ENCODE measurements at regions not wholly inside any gene's neighbourhood (a gene's known extent, or its start where the extent isn't known, plus 50 kb on each side); places are given as distances from the start of the nearest gene placed in this dataset.

DNA sequence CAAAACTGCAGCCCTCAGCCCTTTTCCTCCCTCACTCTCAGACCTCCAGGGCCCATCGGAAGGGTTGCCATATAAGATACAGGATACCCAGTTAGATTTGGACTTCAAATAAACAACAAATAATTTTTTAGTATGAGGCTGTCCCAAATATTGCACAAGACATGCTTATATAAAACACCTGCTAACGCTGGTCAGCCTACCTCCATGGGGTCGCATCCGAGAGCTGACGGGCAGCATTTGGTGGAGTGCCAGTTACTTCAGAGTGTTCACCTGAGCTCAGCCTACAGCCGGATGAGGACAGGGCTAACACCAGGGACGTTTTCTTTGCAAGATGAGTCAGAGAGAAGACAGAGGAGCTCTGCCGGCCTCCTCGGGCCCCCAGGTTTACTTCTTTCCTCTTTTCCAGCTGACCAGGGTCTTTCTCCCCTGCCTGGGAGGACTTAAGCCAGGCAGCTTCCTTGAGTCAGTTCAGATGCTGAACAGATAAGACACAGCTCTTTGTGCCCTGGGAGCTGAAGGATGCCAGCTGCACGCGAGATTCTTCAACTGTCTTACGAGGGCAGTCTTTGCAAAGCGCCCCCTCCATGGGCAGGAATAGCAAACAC is 141.2 kb upstream of the KCNG1 start:
- Histone ChIP-seq H3K9me3 (ENCODE audit: control insufficient read depth, insufficient read depth, low read length) (no peaks in the 10 kb centered on the region), H3K27ac (ENCODE audit: low read depth, low read length) (no peak overlapping the region), H3K36me3 (ENCODE audit: control insufficient read depth, insufficient read depth, low read length) (no peaks in the 10 kb centered on the region), H3K4me1 (ENCODE audit: control insufficient read depth, insufficient read depth, low read length) (no peaks in the 10 kb centered on the region), H3K27me3 (ENCODE audit: control insufficient read depth, insufficient read depth, low read length) (no peaks in the 10 kb centered on the region), H3K4me3 (ENCODE audit: low read depth, low read length) (no peak overlapping the region)
- DNase-seq (ENCODE audit: low read depth in 4 of 6, low spot score in 6 of 6): no peak
- WGBS (ENCODE audit: insufficient coverage): 78% methylated on average over 12 of the region's 13 CpGs

- Histone ChIP-seq H3K27me3 (ENCODE audit: control insufficient read depth, insufficient read depth, low read length) (no peaks in the 10 kb centered on the region), H3K4me1 (ENCODE audit: control insufficient read depth, insufficient read depth, low read length) (no peaks in the 10 kb centered on the region), H3K27ac (ENCODE audit: low read depth, low read length) (no peak overlapping the region), H3K36me3 (ENCODE audit: control insufficient read depth, insufficient read depth, low read length) (no peaks in the 10 kb centered on the region), H3K4me3 (ENCODE audit: low read depth, low read length) (no peak overlapping the region), H3K9me3 (ENCODE audit: control insufficient read depth, insufficient read depth, low read length) (no peaks in the 10 kb centered on the region)
- WGBS (ENCODE audit: insufficient coverage): 83% methylated on average over 3 of the region's 6 CpGs
- no peak for DNase-seq (ENCODE audit: low read depth in 4 of 6, low spot score in 6 of 6)
Measured at GRCh38 chr20:51162015-51162414, 139.1 kb upstream of the KCNG1 start.

- no peaks in the 10 kb centered on the region for H3K27me3 ChIP-seq (ENCODE audit: control insufficient read depth, insufficient read depth, low read length)
- DNase-seq (ENCODE audit: low read depth in 4 of 6, low spot score in 6 of 6): no peak
- H3K4me3 ChIP-seq (ENCODE audit: low read depth, low read length): no peak overlapping the region
- H3K36me3 ChIP-seq (ENCODE audit: control insufficient read depth, insufficient read depth, low read length): no peaks in the 10 kb centered on the region
- WGBS (ENCODE audit: insufficient coverage): 79% methylated on average over 5 of the region's 6 CpGs
- peaks cover 9% of the 10 kb centered on the region for H3K4me1 ChIP-seq (ENCODE audit: control insufficient read depth, insufficient read depth, low read length)
- H3K27ac ChIP-seq (ENCODE audit: low read depth, low read length): no peak overlapping the region
- no peaks in the 10 kb centered on the region for H3K9me3 ChIP-seq (ENCODE audit: control insufficient read depth, insufficient read depth, low read length)
Measured at GRCh38 chr20:51160821-51161220, 137.9 kb upstream of the KCNG1 start.

DNA sequence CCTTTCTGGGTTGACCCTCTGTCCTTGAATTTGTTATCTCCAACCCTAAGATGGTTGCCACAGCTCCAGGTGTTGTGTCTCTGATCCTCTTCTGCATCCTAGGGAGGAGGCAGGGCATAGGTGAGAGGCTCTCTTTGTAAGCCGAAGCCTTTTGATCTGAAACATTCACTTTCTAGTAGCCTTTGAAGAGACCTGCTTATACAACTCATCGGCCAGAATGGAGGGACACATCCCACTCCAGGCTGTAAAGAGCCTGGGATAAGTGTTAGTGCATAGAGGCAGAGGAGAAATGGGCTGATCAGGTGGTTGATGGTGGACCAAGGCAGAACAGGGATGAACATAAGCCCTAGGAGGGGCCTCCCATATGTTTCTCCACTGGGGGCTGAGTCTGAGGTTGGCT is 137.1 kb upstream of the KCNG1 start:
- Histone ChIP-seq H3K36me3 (ENCODE audit: control insufficient read depth, insufficient read depth, low read length) (no peaks in the 10 kb centered on the region), H3K4me3 (ENCODE audit: low read depth, low read length) (no peak overlapping the region), H3K4me1 (ENCODE audit: control insufficient read depth, insufficient read depth, low read length) (peaks cover 9% of the 10 kb centered on the region), H3K27ac (ENCODE audit: low read depth, low read length) (no peak overlapping the region), H3K9me3 (ENCODE audit: control insufficient read depth, insufficient read depth, low read length) (no peaks in the 10 kb centered on the region), H3K27me3 (ENCODE audit: control insufficient read depth, insufficient read depth, low read length) (no peaks in the 10 kb centered on the region)
- no peak for DNase-seq (ENCODE audit: low read depth in 4 of 6, low spot score in 6 of 6)
- 80% methylated on average over 1 of the region's 2 CpGs for WGBS (ENCODE audit: insufficient coverage)

GRCh38 chr20:51159303-51159702 is 136.4 kb upstream of the KCNG1 start:
- H3K27ac ChIP-seq (ENCODE audit: low read depth, low read length): no peak overlapping the region
- DNase-seq (ENCODE audit: low read depth in 4 of 6, low spot score in 6 of 6): no peak
- no peak overlapping the region for H3K4me3 ChIP-seq (ENCODE audit: low read depth, low read length)
- H3K4me1 ChIP-seq (ENCODE audit: control insufficient read depth, insufficient read depth, low read length): peaks cover 9% of the 10 kb centered on the region
- 79% methylated on average over 8 of the region's 8 CpGs for WGBS (ENCODE audit: insufficient coverage)
- H3K36me3 ChIP-seq (ENCODE audit: control insufficient read depth, insufficient read depth, low read length): no peaks in the 10 kb centered on the region
- no peaks in the 10 kb centered on the region for H3K9me3 ChIP-seq (ENCODE audit: control insufficient read depth, insufficient read depth, low read length)
- H3K27me3 ChIP-seq (ENCODE audit: control insufficient read depth, insufficient read depth, low read length): no peaks in the 10 kb centered on the region

GRCh38 chr20:51158226-51158625 is 135.3 kb upstream of the KCNG1 start:
- H3K27me3 ChIP-seq (ENCODE audit: control insufficient read depth, insufficient read depth, low read length): no peaks in the 10 kb centered on the region
- no peaks in the 10 kb centered on the region for H3K36me3 ChIP-seq (ENCODE audit: control insufficient read depth, insufficient read depth, low read length)
- H3K27ac ChIP-seq (ENCODE audit: low read depth, low read length): no peak overlapping the region
- peaks cover 9% of the 10 kb centered on the region for H3K4me1 ChIP-seq (ENCODE audit: control insufficient read depth, insufficient read depth, low read length)
- WGBS (ENCODE audit: insufficient coverage): 97% methylated on average over 4 of the region's 7 CpGs
- DNase-seq (ENCODE audit: low read depth in 4 of 6, low spot score in 6 of 6): no peak
- H3K4me3 ChIP-seq (ENCODE audit: low read depth, low read length): no peak overlapping the region
- H3K9me3 ChIP-seq (ENCODE audit: control insufficient read depth, insufficient read depth, low read length): no peaks in the 10 kb centered on the region

GRCh38 chr20:51156041-51156982 is 133.4 kb upstream of the KCNG1 start:
- no peak overlapping the region for H3K27ac ChIP-seq (ENCODE audit: low read depth, low read length)
- H3K4me3 ChIP-seq (ENCODE audit: low read depth, low read length): no peak overlapping the region
- H3K9me3 ChIP-seq (ENCODE audit: control insufficient read depth, insufficient read depth, low read length): no peaks in the 10 kb centered on the region
- 34% methylated on average over 11 of the region's 17 CpGs for WGBS (ENCODE audit: insufficient coverage)
- H3K27me3 ChIP-seq (ENCODE audit: control insufficient read depth, insufficient read depth, low read length): no peaks in the 10 kb centered on the region
- H3K36me3 ChIP-seq (ENCODE audit: control insufficient read depth, insufficient read depth, low read length): no peaks in the 10 kb centered on the region
- H3K4me1 ChIP-seq (ENCODE audit: control insufficient read depth, insufficient read depth, low read length): peaks cover 9% of the 10 kb centered on the region
- DNase-seq (ENCODE audit: low read depth in 4 of 6, low spot score in 6 of 6): peak in 3 of 6 donors; percentile 26 to 86 (median 55)

DNA sequence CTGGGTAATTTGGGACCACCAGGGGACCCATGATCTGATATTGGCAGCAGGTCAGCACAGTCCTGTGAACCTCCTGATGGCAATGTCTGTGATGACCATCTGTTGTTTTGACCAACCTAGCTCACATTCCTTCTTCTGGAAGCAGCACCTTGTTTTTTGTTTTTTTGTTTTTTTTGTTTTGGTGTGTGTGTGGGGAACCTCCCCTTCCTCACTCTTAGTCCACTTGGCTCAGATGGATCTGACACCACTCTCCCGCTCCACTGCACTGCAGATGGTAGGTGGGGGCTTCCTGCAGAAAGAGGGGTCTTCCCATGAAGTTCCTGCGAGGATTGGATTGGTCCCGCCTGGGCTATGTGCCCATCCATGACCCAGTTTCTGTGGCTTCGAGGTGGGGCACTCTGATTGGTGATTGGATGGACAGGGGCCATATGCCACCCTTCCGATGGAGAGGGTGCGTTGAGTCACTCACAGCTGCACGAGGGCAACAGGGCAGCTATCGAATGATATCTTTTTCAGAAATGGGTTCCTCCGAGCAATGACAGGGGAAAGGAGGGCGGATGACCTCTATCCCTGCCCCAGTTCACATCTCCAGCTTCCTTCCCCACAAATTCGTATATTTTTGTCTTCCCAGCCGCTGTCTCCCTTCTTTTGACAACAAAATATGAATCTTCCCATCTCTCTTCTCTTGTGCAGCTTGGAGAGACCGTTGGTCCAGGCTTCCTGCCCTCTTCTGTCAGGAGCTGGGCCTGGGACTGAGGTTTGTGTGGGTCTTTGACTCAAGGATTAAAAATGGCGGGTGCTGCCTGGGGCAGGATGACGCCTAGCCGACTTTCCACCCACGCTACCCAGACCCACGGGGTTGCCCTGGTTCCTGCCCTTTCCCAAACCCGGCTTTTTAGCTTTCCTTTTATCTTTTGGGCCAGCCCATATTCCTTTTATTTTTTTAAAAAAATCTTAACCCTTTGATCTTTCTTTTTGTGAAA is 132.1 kb upstream of the KCNG1 start:
- Histone ChIP-seq H3K36me3 (ENCODE audit: control insufficient read depth, insufficient read depth, low read length) (no peaks in the 10 kb centered on the region), H3K4me3 (ENCODE audit: low read depth, low read length) (no peak overlapping the region), H3K4me1 (ENCODE audit: control insufficient read depth, insufficient read depth, low read length) (peaks cover 9% of the 10 kb centered on the region), H3K27ac (ENCODE audit: low read depth, low read length) (no peak overlapping the region), H3K27me3 (ENCODE audit: control insufficient read depth, insufficient read depth, low read length) (no peaks in the 10 kb centered on the region), H3K9me3 (ENCODE audit: control insufficient read depth, insufficient read depth, low read length) (no peaks in the 10 kb centered on the region)
- DNase-seq (ENCODE audit: low read depth in 4 of 6, low spot score in 6 of 6): no peak
- WGBS (ENCODE audit: insufficient coverage): 96% methylated on average over 4 of the region's 19 CpGs

DNA sequence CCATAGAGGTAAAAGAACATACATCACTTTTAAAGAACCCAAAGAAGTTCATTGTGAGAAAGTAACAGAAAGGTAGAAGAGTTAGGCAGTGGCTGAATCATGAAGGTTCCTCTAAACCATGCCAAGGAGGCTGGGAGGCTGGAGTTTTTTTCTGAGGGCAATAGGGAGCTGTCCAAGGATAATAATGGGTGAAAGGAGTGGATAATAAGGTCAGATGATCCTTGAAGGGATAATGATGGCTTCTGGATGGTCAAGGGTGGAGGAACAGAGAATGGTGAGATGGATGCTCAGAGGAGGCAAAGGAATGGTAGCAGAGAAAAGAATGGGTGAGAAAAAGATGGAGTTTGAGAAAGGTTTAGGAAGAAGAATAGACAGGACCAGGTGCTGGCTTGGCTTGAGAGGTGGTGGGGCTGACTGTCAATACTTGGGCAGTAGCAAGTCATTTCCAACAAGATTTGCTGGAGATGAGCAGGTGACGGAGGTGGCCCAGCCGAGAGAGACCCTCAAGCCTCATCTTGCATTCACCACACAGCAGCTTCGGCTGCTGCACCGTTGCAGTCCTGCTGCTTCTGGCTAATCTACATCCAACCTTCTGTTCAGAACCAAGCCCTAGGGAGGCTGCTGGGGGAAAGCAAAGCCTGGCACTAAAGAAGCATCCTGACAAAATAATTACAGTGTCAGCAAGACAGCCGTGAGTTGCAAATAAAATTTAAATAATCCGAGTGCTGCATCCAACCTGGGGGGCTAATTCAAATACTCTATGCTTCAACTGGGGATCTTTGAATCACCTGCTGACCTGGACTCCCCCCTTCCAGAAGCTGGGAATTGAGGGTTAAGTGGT is 131.2 kb upstream of the KCNG1 start:
- peak in 2 of 6 donors; percentile 43 to 64 for DNase-seq (ENCODE audit: low read depth in 4 of 6, low spot score in 6 of 6)
- Histone ChIP-seq H3K4me3 (ENCODE audit: low read depth, low read length) (no peak overlapping the region), H3K9me3 (ENCODE audit: control insufficient read depth, insufficient read depth, low read length) (no peaks in the 10 kb centered on the region), H3K36me3 (ENCODE audit: control insufficient read depth, insufficient read depth, low read length) (no peaks in the 10 kb centered on the region), H3K4me1 (ENCODE audit: control insufficient read depth, insufficient read depth, low read length) (peaks cover 9% of the 10 kb centered on the region), H3K27ac (ENCODE audit: low read depth, low read length) (no peak overlapping the region), H3K27me3 (ENCODE audit: control insufficient read depth, insufficient read depth, low read length) (no peaks in the 10 kb centered on the region)
- 55% methylated on average over 6 of the region's 6 CpGs for WGBS (ENCODE audit: insufficient coverage)

Data from spinal cord (tissue), 9 donors.